Glomerular endothelial cell (primary cell): ENCODE measurements at regions not wholly inside any gene's neighbourhood (a gene's known extent, or its start where the extent isn't known, plus 50 kb on each side); places are given as distances from the start of the nearest gene placed in this dataset.

Experiments
- DNase-seq: peaks from one replicate; pipeline ENCODE4 v3.0.0-alpha.2; 2011; ENCODE audit warnings: low read depth, low spot score; ENCODE audit errors: extremely low read depth

DNA sequence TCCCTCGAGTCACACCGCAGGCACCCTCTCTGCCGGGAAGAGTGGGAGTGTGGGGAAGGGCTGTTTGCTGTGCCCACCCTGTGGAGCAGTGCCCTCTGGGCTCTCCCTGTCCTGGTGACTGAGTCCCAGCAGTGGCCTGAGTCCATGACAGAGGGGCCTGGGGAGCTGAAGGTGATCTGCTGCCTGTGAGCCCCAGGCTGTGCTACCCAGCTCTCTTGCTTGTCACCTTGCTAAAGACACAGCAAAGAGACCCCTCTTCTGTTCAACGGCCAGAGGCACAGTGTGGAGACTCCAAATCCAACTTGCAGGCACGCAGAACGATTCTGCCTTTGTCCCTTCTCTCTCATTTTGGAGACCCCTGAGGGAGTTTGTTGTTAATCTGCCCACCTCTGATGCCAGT is 232.6 kb downstream of the OPA1 start:
- no peak for DNase-seq

DNA sequence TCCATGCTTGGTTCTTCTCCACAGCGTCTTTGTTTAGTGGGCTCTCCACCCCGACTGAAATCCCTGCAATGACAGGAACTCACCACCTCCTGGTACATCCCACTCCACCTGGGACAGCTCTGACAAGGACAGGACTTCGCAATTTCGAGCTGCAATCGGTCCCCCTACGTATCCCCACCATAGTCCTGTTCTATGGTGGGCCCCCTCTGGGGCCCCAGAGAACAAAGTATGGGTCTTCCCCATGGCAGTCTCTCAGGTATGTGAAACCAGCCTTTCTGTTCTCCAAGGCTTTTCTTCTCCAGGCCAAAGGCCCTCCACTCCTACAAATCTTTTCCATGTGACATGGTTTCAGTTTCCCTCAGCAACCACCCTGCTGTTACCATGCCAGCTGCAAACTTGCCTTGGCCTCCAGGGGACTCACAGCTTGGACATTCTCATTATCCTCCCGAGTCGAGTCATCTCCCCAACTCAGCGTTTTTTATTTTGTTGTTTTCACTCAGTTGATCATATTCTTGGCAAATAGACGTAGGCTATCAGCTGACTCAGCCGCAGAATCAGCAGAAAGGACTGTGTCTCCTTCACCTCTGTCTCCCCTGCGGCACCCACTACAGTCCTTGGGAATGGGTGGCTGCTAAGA is 233.3 kb downstream of the OPA1 start:
- no peak for DNase-seq

DNA sequence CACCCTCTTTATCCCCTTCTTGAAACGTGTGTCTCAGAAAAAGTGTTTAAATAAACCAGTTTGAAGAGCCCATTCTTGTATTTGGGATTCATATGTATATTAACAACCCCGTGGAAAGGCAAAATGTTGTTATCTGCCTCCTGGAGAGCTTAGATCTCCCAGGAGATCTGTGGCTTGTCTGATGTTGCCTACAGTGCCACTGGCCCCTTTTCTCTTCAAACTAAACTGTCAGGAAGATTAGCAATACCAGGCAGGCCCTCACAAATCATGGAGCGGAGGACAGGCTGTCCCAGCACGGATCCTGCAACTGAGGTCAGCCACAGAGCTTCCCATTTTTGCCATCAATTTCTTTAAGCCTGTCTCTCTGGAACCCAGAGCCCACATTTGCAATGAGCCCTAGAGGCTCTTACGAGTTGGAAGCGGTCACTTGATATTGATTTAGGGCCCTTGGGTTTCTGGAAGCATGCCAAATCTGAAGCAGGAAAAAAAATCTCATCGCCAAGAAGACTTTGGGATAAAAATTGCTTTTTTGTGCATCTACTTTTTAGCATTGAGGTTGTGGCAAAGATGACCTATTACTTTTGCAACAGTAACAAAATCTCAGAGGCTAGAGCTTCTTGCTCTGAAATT is 234.1 kb downstream of the OPA1 start:
- no peak for DNase-seq

DNA sequence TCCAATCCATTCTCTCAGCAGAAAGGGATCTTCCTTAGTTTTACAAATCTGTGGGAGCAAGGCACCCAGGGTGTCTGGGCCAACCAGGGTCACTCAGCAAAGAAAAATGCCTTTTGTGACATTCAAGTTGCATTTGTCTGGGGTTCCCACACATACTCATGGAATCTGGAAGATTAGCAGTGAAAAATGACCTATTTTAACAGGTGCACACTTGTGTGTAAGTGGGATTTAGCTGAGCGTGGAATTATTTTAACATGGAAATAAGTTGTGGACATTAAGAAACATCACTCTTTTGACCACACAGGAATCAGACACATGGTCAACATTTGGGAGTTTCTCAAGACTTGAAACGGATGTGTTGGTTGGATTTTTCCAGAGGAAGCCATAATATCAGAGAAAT is 234.9 kb downstream of the OPA1 start:
- DNase-seq, result no peak

DNA sequence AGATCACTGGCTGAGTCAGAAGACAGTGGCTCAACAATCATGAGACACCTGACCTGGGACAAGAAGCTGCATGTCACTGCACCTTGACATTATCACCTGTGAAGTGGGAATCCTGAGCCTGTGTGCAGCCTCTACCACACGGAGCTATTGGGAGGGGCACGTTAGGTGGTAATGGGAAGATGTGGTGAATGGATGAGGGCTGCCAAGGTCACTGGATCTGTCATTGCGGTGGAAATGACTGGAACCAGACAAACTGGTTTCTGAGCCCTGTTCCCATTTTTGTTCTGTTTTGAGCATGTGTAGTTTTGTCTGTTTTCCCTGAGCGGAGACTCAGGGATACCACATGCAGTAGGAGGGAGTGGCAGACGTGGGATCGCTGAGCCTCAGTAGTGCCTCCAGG is 235.5 kb downstream of the OPA1 start:
- DNase-seq, result no peak

DNA sequence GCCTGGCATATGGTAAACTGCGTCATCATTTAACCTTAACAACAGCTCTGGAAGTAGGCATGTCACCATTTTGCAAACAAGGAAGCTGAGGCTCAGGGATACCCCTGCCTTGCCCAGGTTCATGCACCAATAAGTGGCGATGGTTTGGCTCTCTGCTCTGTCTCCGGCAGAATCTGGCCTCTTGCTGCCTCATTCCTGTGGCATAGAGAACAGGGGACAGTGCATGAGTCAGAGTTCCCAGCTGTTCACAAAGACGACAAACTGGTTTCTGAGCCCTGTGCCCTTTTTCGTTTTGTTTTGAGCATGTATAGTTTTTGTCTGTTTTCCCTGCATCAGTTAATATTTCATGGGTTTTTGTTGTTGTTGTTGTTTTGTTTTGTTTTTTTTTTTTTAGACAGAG is 236.8 kb downstream of the OPA1 start:
- no peak for DNase-seq

DNA sequence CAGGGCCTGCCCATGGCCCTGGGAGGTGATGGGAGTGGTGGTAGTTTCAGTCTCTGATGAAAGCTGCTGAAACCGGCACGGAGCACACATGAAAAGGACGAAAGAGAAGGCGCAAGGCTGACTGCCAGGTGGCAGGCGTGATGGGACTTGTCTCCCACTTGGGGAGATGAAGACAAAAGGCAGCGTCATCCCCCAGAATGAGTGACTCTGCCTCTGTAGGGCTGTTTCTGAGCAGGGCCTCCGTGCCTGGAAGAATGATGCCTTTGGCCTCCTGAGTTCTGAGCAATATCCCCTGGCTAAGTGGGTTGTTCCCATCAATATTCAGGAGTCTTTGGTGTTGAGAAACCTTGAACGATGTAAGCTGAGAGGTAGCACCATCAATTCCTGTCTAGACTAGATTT is 237.8 kb downstream of the OPA1 start:
- DNase-seq, result no peak

DNA sequence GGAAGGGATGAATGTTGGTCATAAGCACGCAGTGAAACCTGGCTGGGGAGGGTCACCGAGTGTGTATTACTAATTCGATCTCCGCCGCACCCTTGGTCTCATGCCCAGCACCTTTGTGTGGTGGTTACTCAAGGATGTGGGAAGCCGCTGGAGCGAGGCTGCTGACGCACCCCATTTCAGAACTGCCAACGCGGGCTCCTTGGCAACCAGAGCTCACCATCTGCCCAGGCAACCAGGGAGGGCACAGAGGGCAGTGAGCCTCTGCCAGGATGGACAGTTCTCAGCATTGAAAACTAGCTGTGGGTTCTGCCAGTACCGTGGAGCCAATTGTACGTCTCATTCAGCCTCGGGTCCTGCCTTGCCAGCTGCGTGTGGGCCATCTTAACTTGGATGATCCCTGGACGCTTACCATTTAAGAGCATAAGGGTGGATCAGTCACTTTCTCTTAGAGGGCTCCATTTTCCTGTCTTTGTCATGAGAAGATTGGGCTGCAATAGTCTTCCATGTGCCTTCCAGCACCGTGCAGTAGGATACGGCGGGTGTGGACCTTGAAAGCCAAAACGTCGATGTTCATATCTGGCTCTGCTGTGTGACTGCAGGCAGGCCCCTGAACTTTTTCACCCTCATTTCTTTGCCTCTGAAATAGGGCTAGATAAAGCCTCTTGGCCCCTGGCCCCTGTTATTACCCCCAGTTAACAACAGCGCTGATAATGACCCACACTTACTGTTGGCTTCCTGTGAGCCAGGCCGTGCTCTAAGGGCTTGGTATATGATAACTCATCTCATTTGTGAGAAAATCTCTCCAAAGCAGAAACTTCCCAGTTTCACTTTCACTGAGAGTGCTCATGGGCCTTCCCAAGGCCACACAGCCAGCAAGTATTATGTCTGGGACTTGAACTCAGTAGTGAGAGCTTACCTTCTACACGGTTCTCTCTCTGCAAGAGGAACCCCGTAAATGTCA is 238.8 kb downstream of the OPA1 start:
- no peak for DNase-seq

DNA sequence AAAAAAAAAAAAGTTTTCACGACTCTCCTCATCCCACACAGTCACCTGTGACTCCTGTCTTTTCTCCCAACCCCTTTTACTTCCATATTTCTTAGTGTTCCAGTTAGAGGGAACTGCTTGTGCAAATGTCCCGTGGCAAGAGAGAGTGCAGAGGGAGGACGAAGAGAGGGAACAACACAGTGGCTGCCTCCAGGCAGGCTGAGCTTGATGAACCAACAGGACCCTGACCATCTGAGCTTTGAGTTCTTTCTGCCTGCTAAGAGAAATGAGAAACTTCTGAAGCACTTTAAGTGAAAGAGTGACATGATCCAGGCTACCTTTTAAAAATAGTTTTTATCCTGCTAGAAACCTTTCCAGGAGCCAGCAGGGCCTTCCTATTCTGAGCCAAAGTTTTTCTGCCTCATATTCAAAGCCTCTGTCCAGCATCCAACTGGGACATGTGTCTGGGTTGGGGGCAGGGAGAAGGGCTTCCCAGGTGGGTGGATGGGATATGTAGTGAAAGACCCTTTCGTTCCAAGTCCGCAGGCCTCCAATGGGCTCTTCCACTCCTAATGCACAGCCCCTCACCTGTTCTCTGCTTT is 239.9 kb downstream of the OPA1 start:
- no peak for DNase-seq

DNA sequence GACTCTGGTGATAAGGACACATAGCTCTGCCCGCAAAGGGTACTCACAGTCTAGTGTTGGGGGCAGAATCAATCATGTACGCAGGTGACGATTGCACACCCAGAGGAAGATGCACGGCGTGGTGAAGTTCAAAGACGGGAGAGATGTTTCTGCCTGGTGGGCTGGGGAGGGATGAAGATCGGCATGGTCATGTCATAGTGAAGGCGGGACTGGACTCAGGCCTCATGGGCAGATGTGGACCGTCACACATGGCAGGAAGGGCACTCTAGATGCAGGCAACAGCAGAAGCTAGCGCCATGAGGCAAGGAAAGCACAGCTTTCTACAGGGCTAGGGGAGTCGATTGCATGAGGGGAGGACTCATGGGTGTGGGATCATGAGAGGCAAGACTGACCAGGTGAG is 240.6 kb downstream of the OPA1 start:
- no peak for DNase-seq

DNA sequence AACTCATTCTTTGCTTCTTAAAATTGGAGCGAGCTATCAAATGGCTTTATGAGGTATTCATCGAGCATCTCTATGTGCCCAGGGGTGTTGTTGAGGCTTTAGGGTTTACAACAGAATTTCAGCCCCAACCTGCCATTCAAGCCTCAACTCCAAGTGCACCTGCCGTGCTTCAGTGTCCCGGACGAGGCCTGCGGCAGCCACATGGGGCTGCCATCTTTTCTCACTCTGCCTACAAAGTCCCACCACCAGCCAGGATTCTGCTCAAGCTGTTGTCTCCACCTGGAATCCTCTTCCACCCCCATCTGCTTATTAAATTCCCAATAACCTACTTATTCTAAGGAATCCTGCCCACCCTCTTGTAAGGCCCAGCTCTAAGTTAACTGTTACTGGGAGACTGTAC is 242.4 kb downstream of the OPA1 start:
- no peak for DNase-seq

DNA sequence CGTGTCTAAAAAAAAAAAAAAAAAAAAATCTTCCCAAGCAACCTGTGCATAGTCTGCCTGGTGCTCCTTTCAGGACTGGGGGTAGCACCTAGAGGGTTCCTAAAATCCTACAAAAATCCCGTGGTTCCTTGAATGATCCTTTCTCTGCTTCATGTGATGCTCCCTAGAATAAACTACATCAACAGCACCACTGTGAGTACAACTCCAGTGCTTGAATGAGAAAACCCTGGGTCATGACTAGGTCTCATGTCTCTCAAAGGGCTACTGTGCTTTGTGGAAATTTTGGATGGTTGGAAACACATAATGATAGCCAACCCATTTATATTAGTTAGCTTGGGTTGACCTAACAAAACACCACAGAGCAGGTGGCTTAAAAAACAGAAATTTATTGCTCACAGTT is 243.5 kb downstream of the OPA1 start:
- DNase-seq, result no peak

DNA sequence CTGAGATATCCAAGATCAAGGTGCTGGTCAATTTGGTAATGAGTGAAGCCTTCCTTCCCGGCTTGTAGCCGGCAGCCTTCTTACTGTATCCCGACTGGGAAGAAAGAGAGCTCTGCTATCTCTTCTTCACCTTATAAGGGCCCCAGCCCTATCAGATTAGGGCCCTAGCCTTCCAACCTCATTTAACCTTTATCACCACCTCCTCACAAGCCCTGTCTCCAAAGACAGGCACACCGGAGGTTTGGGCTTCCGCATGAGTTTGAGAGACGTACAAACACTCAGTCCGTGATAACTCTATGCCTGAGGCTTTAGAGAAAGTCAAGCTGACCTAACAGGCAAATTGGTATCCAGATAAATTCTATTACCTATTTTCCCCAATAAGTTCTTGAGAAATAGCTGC is 243.9 kb downstream of the OPA1 start:
- no peak for DNase-seq

DNA sequence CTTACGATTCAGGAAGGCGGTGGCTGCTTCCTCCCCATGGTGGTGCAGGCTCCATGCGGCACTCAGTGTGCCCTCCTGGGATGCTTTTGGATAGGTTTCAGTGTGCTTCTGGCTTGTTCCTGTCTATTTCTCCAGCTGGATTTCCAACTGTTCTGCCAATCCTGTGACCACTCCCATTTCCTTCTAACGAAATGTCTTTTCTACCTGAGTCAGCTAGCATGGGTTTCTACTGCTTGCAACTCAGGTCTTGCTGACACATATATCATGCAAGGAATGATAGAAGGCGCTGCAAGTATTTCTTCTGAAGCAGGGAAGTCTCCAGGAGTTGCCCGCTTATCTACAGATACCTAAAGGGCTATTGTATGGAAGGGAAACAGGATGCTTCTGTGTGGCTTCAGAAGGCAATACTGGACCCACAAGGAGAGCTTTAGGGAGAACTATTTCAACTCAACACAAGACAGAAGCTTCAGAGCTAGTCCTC is 244.4 kb downstream of the OPA1 start:
- DNase-seq, result no peak

DNA sequence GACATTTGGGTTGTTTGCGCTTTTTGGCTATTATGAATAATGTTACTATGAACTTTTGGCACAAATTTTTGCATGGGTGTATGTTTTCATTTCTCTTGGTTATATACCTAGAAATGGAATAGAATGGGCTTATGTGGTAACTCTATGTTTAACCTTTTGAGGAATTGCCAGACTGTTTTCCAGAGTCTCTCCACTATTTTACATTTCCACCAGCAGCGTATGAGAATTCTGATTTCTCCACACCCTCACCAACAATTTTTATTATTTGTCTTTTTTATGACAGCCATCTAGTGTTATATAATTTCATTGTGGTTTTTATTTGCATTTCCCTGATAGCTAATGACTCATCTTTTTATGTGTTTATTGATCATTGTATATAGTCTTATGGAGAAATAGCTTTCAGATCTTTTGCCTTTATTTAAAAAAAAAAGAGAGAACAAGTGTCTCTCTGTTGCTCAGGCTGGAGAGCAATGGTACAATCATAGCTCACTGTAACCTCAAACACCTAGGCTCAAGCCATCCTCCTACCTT is 247.2 kb downstream of the OPA1 start:
- DNase-seq, result no peak

DNA sequence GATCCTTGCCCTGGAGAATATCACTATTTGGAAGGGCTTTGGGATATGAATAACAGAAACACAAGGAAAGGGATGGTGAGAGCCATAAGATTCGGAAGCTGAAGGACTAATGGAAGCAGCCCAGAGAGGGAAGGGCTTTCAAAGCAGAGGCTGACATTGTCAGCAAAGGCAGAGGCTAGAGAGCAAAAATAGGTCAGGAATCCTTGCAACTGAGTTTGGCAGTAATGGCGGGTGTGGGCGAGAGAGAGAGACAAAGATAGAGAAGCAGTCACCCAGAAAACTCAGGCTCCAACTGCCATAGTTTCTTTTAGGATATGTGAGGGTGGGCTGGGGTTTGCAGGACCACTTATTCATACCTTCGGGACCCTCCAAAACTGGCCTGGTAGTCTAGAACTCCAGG is 248.6 kb downstream of the OPA1 start:
- DNase-seq, result no peak

DNA sequence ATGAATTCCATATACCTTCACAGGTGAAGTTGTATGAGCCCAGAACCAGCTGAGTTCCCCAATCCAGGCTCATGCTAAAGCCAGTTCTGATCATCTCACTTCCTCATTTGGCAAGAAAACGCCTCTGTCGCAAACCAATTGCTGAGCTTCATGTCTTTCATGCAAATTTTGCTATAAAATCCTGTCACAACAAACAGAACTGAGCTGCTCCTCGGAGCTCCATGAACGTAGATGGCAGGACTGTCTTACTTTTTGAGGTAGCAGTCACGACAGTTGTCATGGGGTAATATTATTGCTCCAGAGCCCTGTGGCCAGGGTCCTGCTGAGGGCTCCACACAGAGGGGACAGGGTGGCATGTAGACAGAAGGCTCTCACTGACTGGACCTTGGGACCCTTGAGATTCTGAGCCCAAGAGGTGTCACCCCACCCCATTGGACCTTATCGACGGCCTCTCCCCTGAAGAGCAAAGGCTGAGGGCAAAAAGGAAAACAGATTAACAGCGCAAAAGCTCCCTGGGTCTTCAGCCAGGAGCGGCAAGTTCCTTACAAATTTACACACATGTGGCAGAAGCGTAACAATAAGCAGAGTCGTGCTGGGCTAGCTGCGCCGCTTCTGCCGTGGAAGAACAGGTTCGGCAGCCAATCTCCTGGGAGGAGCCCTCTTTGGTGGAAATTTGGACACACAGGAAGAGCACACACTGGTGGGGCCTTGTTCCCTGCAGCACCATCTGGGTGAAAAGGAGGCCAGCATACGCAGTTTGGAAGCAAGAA is 249.2 kb downstream of the OPA1 start:
- no peak for DNase-seq

DNA sequence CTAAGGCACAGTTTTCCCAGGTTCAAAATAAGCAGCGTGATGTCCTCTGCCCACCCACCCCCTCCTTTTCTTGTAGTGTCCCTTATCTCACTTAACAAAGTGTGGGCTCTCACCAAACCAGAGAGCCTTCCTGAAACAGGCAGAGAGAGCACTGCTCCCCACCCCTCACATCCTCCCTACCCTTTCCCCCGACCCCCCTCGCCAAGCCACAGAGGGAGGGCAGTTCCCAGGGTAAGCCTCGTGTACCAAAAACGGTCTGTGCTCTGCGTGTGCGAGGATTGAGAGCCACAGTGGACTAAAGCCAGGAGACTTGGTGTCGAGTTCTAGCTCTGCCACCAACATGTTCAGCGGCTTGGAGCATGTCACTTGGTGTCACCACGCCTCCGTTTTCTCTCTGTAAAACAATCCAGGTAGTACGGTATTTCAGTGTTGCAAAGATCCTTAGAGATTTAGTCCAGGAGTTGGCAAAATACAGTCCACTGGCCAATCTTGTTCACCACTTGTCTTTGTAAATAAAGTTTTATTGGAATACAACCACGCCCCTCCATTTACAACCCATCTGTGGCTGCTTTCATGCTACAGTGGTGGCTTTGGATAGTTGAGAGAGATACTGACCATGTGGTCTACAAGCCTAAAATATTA is 249.9 kb downstream of the OPA1 start:
- no peak for DNase-seq

DNA sequence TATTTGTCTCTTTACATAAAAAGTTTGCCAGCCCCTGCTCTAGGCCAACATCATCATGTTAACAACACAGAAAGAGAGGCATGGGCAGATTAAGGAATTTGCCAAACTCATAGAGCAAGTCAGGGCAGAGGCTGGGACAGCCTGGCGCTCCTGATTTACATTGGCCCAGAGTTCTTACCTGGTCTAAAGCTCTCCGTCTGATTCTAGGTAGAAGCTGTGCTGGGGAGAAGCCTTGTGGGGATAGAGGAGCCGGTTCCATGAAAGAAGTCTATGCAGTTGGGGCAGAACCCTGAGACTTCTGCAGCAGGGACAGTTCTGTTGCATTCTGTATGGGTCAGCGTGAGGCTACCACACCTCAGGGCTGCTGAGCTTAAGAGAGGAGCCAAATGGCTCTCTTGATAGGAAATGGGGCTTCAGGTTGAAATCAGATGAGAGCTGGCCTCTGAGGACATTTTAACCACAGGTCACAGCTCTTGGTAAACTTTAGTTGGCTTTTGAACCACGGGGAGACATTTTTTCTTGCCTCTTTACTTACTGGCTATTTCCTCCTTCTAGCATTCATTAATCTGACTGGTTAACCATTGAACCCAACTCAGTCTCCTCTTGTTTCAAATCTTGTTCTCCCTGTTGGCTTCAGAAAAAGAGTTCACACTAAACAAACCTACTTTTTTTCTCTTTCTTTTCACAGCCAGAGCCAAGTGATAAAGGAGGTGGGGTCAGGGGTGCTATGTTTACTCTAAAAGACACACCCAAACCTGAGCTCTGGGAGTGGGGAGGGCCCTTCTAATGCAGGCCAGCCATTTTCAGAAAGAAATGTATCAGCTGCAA is 250.7 kb downstream of the OPA1 start:
- DNase-seq, result no peak
